SK-N-SH treated with all-trans-retinoic acid at 6 μM for 48 hours (cell line): ENCODE measurements at regions not wholly inside any gene's neighbourhood (a gene's known extent, or its start where the extent isn't known, plus 50 kb on each side); places are given as distances from the start of the nearest gene placed in this dataset.

Experiments used
- ARNTL ChIP-seq: fragments of 450-650 bp; formaldehyde crosslinking; IDR thresholded peaks from 2 replicates; pipeline ENCODE4 v1.5.0; 2020; ENCODE audit warnings: low read depth, mild to moderate bottlenecking, moderate library complexity, borderline replicate concordance
- BACH2 ChIP-seq: fragments of 250-450 bp; sonication (Bioruptor Pico); IDR thresholded peaks from 2 replicates; pipeline ENCODE4 v1.9.0; 2021; ENCODE audit warnings: mild to moderate bottlenecking, borderline replicate concordance
- CREB5 ChIP-seq: fragments of 250-450 bp; sonication (Bioruptor Pico); IDR thresholded peaks from 2 replicates; pipeline ENCODE4 v1.5.1; 2020; ENCODE audit warnings: low read depth, mild to moderate bottlenecking, moderate library complexity
- CSDC2 ChIP-seq: fragments of 250-450 bp; sonication (Bioruptor Pico); IDR thresholded peaks from 2 replicates; pipeline ENCODE4 v1.5.0; 2020; ENCODE audit warnings: mild to moderate bottlenecking, moderate library complexity
- CSRNP3 ChIP-seq: fragments of 250-450 bp; sonication (Bioruptor Pico); IDR thresholded peaks from 2 replicates; pipeline ENCODE4 v1.5.1; 2021; ENCODE audit warnings: mild to moderate bottlenecking, moderate library complexity
- GLIS3 ChIP-seq: fragments of 250-450 bp; sonication (Bioruptor Pico); IDR thresholded peaks from 2 replicates; pipeline ENCODE4 v1.5.0; 2020; ENCODE audit warnings: mild to moderate bottlenecking, moderate library complexity
- ISL1 ChIP-seq: fragments of 250-450 bp; sonication (Bioruptor Pico); IDR thresholded peaks from 2 replicates; pipeline ENCODE4 v2.1.2; 2022; ENCODE audit warnings: mild to moderate bottlenecking, moderate library complexity
- PATZ1 ChIP-seq: fragments of 250-450 bp; sonication (Bioruptor Pico); IDR thresholded peaks from 2 replicates; pipeline ENCODE4 v1.8.0; 2020; ENCODE audit warnings: mild to moderate bottlenecking, moderate library complexity, borderline replicate concordance
- RARB ChIP-seq: fragments of 250-450 bp; sonication (Bioruptor Pico); IDR thresholded peaks from 2 replicates; pipeline ENCODE4 v1.8.0; 2021; ENCODE audit warnings: mild to moderate bottlenecking, moderate library complexity
- ZC3H10 ChIP-seq: fragments of 250-450 bp; sonication (Bioruptor Pico); IDR thresholded peaks from 2 replicates; pipeline ENCODE4 v1.5.1; 2021; ENCODE audit warnings: mild to moderate bottlenecking, moderate library complexity
- ZNF8 ChIP-seq: fragments of 450-650 bp; formaldehyde crosslinking; IDR thresholded peaks from 2 replicates; pipeline ENCODE4 v1.5.0; 2020; ENCODE audit warnings: mild to moderate bottlenecking, moderate library complexity

- TF ChIP-seq CSDC2 (no peak), PATZ1 (CRISPR knock-in tag) (no peak), ARNTL (CRISPR knock-in tag) (no peak), ZNF8 (CRISPR knock-in tag) (no peak), CSRNP3 (CRISPR knock-in tag) (no peak), ZC3H10 (no peak), RARB (no peak), ISL1 (CRISPR knock-in tag) (no peak), CREB5 (CRISPR knock-in tag) (no peak), BACH2 (CRISPR knock-in tag) (no peak), GLIS3 (no peak)
Measured at GRCh38 chr2:221087779-221088178, 484.3 kb downstream of the EPHA4 start.
